Panc1 (cell line): ENCODE measurements at regions not wholly inside any gene's neighbourhood (a gene's known extent, or its start where the extent isn't known, plus 50 kb on each side); places are given as distances from the start of the nearest gene placed in this dataset.

Source experiments
- POLR2AphosphoS5 ChIP-seq: IDR thresholded peaks from 2 replicates; pipeline ENCODE4 v1.6.1; 2012; ENCODE audit warnings: mild to moderate bottlenecking, low read depth, low read length, moderate library complexity
- SIN3A ChIP-seq: IDR thresholded peaks from 2 replicates; pipeline ENCODE4 v1.6.1; 2012; ENCODE audit warnings: low read depth, mild to moderate bottlenecking, low read length, moderate library complexity, borderline replicate concordance; ENCODE audit not compliant: insufficient read depth
- TCF7L2 ChIP-seq: IDR thresholded peaks from 2 replicates; pipeline ENCODE4 v1.6.1; 2011; ENCODE audit warnings: mild to moderate bottlenecking, low read depth, low read length, inconsistent platforms
- TF ChIP-seq, protein P1 (sequence below): fragments of 450-650 bp; IDR thresholded peaks from 2 replicates; pipeline ENCODE4 v1.5.1; 2017; ENCODE audit warnings: mild to moderate bottlenecking
- TF ChIP-seq, protein P2 (sequence below), 2 experiments: IDR thresholded peaks; 2 replicates each; pipeline ENCODE4 v1.6.1; 2011 to 2012; ENCODE audit warnings: low read depth in 2 of 2, control low read depth in 1 of 2, low read length in 1 of 2, mild to moderate bottlenecking in 1 of 2, moderate library complexity in 1 of 2; ENCODE audit not compliant: insufficient read depth in 1 of 2

DNA sequence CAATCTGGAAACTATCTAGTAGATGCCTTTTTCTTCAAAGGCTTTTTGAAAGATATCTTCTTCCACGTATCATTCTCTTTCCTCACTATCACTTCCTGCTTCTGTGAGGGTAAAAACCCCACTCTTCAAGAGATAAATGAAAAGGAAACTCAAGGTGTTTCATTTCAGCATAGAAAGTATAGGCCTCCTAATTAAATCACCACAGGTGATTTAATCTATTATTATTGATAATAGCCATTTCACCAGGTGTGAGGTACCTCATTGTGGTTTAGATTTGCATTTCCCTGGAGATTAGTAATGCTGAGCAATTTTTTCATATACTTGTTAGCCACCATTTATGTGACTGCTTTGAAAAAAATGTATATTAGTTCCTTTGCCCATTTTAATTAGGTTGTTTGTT, 92.0 kb upstream of the EMCN start:
- TF ChIP-seq POLR2AphosphoS5 = no peak
- TF ChIP-seq, protein P1, sequence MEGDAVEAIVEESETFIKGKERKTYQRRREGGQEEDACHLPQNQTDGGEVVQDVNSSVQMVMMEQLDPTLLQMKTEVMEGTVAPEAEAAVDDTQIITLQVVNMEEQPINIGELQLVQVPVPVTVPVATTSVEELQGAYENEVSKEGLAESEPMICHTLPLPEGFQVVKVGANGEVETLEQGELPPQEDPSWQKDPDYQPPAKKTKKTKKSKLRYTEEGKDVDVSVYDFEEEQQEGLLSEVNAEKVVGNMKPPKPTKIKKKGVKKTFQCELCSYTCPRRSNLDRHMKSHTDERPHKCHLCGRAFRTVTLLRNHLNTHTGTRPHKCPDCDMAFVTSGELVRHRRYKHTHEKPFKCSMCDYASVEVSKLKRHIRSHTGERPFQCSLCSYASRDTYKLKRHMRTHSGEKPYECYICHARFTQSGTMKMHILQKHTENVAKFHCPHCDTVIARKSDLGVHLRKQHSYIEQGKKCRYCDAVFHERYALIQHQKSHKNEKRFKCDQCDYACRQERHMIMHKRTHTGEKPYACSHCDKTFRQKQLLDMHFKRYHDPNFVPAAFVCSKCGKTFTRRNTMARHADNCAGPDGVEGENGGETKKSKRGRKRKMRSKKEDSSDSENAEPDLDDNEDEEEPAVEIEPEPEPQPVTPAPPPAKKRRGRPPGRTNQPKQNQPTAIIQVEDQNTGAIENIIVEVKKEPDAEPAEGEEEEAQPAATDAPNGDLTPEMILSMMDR = no peak
- TF ChIP-seq, protein P2, sequence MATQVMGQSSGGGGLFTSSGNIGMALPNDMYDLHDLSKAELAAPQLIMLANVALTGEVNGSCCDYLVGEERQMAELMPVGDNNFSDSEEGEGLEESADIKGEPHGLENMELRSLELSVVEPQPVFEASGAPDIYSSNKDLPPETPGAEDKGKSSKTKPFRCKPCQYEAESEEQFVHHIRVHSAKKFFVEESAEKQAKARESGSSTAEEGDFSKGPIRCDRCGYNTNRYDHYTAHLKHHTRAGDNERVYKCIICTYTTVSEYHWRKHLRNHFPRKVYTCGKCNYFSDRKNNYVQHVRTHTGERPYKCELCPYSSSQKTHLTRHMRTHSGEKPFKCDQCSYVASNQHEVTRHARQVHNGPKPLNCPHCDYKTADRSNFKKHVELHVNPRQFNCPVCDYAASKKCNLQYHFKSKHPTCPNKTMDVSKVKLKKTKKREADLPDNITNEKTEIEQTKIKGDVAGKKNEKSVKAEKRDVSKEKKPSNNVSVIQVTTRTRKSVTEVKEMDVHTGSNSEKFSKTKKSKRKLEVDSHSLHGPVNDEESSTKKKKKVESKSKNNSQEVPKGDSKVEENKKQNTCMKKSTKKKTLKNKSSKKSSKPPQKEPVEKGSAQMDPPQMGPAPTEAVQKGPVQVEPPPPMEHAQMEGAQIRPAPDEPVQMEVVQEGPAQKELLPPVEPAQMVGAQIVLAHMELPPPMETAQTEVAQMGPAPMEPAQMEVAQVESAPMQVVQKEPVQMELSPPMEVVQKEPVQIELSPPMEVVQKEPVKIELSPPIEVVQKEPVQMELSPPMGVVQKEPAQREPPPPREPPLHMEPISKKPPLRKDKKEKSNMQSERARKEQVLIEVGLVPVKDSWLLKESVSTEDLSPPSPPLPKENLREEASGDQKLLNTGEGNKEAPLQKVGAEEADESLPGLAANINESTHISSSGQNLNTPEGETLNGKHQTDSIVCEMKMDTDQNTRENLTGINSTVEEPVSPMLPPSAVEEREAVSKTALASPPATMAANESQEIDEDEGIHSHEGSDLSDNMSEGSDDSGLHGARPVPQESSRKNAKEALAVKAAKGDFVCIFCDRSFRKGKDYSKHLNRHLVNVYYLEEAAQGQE (IDR thresholded peaks at IDR 0.05; ENCODE audit: insufficient read depth in 1 of 2, low read depth in 2 of 2, low read length in 1 of 2) = no peak
- no peak for TF ChIP-seq SIN3A
- no peak for TF ChIP-seq TCF7L2
